ENCODE measurements at regions not wholly inside any gene's neighbourhood (a gene's known extent, or its start where the extent isn't known, plus 50 kb on each side); places are given as distances from the start of the nearest gene placed in this dataset.
A peak's percentile ranks its signal among the peaks of the same experiment; 100 is the strongest.
"Not testable (repeated sequence)": the region's sequence is repeated elsewhere in the genome, so short reads cannot be mapped to it uniquely, and the experiment has no call there.

DNA sequence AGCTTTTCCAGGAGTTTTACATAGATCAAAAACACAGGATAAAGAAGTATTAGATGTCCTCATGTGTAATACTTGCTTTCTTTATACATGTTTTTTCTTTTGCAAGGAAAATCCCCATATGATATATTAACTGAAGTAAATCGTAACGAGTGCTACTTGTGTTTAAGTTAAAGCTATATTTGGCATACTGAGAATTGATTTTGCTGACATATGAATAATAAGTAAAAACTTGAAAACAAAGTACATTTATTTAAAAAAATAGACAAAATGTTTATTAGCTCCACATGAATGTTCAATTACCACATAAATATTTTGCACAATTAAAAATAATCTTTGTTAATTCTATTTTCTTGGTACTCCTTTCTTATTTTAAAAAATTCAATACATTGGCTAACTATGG lies 884.7 kb downstream of the FSTL5 start:
- no peak overlapping the region for H3K4me3 Mint-ChIP-seq
- no peak overlapping the region for H3K27ac Mint-ChIP-seq
- H3K4me1 Mint-ChIP-seq (ENCODE audit: low read depth) = no peaks in the 10 kb centered on the region
- H3K9me3 Mint-ChIP-seq = peaks cover 5% of the 10 kb centered on the region
- CTCF ChIA-PET = no interaction called here
- H3K36me3 Mint-ChIP-seq (ENCODE audit: low read depth) = no peaks in the 10 kb centered on the region
- TF ChIP-seq, protein P1, sequence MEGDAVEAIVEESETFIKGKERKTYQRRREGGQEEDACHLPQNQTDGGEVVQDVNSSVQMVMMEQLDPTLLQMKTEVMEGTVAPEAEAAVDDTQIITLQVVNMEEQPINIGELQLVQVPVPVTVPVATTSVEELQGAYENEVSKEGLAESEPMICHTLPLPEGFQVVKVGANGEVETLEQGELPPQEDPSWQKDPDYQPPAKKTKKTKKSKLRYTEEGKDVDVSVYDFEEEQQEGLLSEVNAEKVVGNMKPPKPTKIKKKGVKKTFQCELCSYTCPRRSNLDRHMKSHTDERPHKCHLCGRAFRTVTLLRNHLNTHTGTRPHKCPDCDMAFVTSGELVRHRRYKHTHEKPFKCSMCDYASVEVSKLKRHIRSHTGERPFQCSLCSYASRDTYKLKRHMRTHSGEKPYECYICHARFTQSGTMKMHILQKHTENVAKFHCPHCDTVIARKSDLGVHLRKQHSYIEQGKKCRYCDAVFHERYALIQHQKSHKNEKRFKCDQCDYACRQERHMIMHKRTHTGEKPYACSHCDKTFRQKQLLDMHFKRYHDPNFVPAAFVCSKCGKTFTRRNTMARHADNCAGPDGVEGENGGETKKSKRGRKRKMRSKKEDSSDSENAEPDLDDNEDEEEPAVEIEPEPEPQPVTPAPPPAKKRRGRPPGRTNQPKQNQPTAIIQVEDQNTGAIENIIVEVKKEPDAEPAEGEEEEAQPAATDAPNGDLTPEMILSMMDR (IDR thresholded peaks at IDR 0.05) = no peak
- DNase-seq (no peak), ATAC-seq (no peak)
- no peaks in the 10 kb centered on the region for H3K27me3 Mint-ChIP-seq
- intact Hi-C loops (cut with micrococcal nuclease) = no loop called here
- POLR2A ChIA-PET = no interaction called here

- H3K9me3 Mint-ChIP-seq; H3K4me1 Mint-ChIP-seq (ENCODE audit: low read depth); DNase-seq; CTCF ChIA-PET; intact Hi-C loops (cut with micrococcal nuclease); H3K36me3 Mint-ChIP-seq (ENCODE audit: low read depth); ATAC-seq; H3K27me3 Mint-ChIP-seq; H3K27ac Mint-ChIP-seq; H3K4me3 Mint-ChIP-seq: not testable (repeated sequence)
- POLR2A ChIA-PET = interaction anchor here (0.6 kb wide), 1 partner anchor 680 kb away, joined by 3 read pairs; no protein-coding TSS in a partner anchor
Measured at GRCh38 chr4:161277150-161277787, 886.5 kb downstream of the FSTL5 start.

- Mint-ChIP-seq H3K27ac (no peak overlapping the region), H3K9me3 (peaks cover 7% of the 10 kb centered on the region), H3K4me1 (ENCODE audit: low read depth) (no peaks in the 10 kb centered on the region), H3K27me3 (no peaks in the 10 kb centered on the region), H3K4me3 (no peak overlapping the region), H3K36me3 (ENCODE audit: low read depth) (no peaks in the 10 kb centered on the region)
- no peak for DNase-seq
- TF ChIP-seq, protein P1 (IDR thresholded peaks at IDR 0.05) = no peak
- ATAC-seq = no peak
- intact Hi-C loops (cut with micrococcal nuclease) = no loop called here
- POLR2A ChIA-PET = no interaction called here
- CTCF ChIA-PET = no interaction called here
Measured at GRCh38 chr4:161273607-161274006, 890.2 kb downstream of the FSTL5 start.

DNA sequence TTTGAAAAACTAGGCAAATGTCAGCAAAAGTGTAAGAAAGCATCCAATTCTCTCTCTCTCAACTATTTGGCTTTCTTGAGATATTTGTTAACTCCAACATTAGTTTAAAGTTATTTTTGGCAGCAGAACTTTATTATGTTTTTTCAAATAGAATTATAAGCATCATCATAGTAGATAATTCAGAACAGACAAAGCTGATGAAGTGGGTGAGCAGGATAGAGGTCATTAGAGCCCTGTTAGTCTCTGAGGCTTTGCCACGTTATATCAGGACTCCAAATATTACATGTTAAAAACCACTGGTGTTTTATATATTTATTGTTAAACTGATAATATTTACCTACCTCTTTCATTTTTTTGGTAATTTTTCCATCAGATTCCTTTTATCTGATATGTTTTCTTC lies 903.0 kb downstream of the FSTL5 start:
- H3K4me1 Mint-ChIP-seq (ENCODE audit: low read depth) = no peaks in the 10 kb centered on the region
- H3K27ac Mint-ChIP-seq = no peak overlapping the region
- no peak overlapping the region for H3K4me3 Mint-ChIP-seq
- no peaks in the 10 kb centered on the region for H3K36me3 Mint-ChIP-seq (ENCODE audit: low read depth)
- TF ChIP-seq, protein P1 (IDR thresholded peaks at IDR 0.05) = no peak
- CTCF ChIA-PET = no interaction called here
- DNase-seq = no peak
- H3K9me3 Mint-ChIP-seq = peaks cover 18% of the 10 kb centered on the region
- ATAC-seq = no peak
- intact Hi-C loops (cut with micrococcal nuclease) = no loop called here
- no peaks in the 10 kb centered on the region for H3K27me3 Mint-ChIP-seq
- POLR2A ChIA-PET = interaction anchor here (0.6 kb wide), 1 partner anchor 12 kb away, joined by 3 read pairs; no protein-coding TSS in a partner anchor

GRCh38 chr4:161256716-161257115 lies 907.1 kb downstream of the FSTL5 start:
- Mint-ChIP-seq H3K4me3 (no peak overlapping the region), H3K4me1 (ENCODE audit: low read depth) (no peaks in the 10 kb centered on the region), H3K36me3 (ENCODE audit: low read depth) (no peaks in the 10 kb centered on the region), H3K27me3 (no peaks in the 10 kb centered on the region), H3K27ac (no peak overlapping the region), H3K9me3 (peaks cover 27% of the 10 kb centered on the region)
- CTCF ChIA-PET = no interaction called here
- DNase-seq (no peak), ATAC-seq (no peak)
- intact Hi-C loops (cut with micrococcal nuclease) = no loop called here
- POLR2A ChIA-PET = no interaction called here
- TF ChIP-seq, protein P1 (IDR thresholded peaks at IDR 0.05) = peak; percentile 27
